HG03175 (cell line): ENCODE measurements at regions not wholly inside any gene's neighbourhood (a gene's known extent, or its start where the extent isn't known, plus 50 kb on each side); places are given as distances from the start of the nearest gene placed in this dataset.
"Not testable (repeated sequence)": the region's sequence is repeated elsewhere in the genome, so short reads cannot be mapped to it uniquely, and the experiment has no call there.

Experiments
- ATAC-seq: cut with Tn5 transposase; IDR thresholded peaks from one replicate; pipeline ENCODE4 v1.9.1; 2021; ENCODE audit warnings: mild to moderate bottlenecking, moderate library complexity; ENCODE audit not compliant: unreplicated experiment

- ATAC-seq = no peak
Observed at GRCh38 chr5:39775086-39775796, 350.5 kb upstream of the DAB2 start.

GRCh38 chr5:39774605-39775004, 349.8 kb upstream of the DAB2 start:
- no peak for ATAC-seq

GRCh38 chr5:39772307-39772706, 347.5 kb upstream of the DAB2 start:
- no peak for ATAC-seq

GRCh38 chr5:39767916-39768315, 343.1 kb upstream of the DAB2 start:
- ATAC-seq = no peak

- no peak for ATAC-seq
Observed at GRCh38 chr5:39765366-39765765, 340.6 kb upstream of the DAB2 start.

- ATAC-seq = no peak
Observed at GRCh38 chr5:39762761-39763160, 338.0 kb upstream of the DAB2 start.

GRCh38 chr5:39761199-39761950, 336.6 kb upstream of the DAB2 start:
- no peak for ATAC-seq

GRCh38 chr5:39760385-39761198, 335.8 kb upstream of the DAB2 start:
- no peak for ATAC-seq

GRCh38 chr5:39759701-39760100, 334.9 kb upstream of the DAB2 start:
- no peak for ATAC-seq

- ATAC-seq = no peak
Observed at GRCh38 chr5:39758426-39758825, 333.6 kb upstream of the DAB2 start.

GRCh38 chr5:39757131-39757530, 332.4 kb upstream of the DAB2 start:
- ATAC-seq = no peak

GRCh38 chr5:39755986-39756385, 331.2 kb upstream of the DAB2 start:
- ATAC-seq = no peak

GRCh38 chr5:39755452-39755851, 330.7 kb upstream of the DAB2 start:
- no peak for ATAC-seq

GRCh38 chr5:39753747-39754146, 329.0 kb upstream of the DAB2 start:
- not testable (repeated sequence) for ATAC-seq

GRCh38 chr5:39750661-39751060, 325.9 kb upstream of the DAB2 start:
- ATAC-seq = no peak

- no peak for ATAC-seq
Observed at GRCh38 chr5:39742916-39743315, 318.1 kb upstream of the DAB2 start.

- ATAC-seq = no peak
Observed at GRCh38 chr5:39740404-39740803, 315.6 kb upstream of the DAB2 start.

GRCh38 chr5:39732166-39732565, 307.4 kb upstream of the DAB2 start:
- no peak for ATAC-seq

- no peak for ATAC-seq
Observed at GRCh38 chr5:39730699-39731098, 305.9 kb upstream of the DAB2 start.

GRCh38 chr5:39730006-39730405, 305.2 kb upstream of the DAB2 start:
- no peak for ATAC-seq

- ATAC-seq = no peak
Observed at GRCh38 chr5:39726467-39726866, 301.7 kb upstream of the DAB2 start.

GRCh38 chr5:39721394-39721793, 296.6 kb upstream of the DAB2 start:
- no peak for ATAC-seq
